HCT116 (cell line): ENCODE measurements at regions not wholly inside any gene's neighbourhood (a gene's known extent, or its start where the extent isn't known, plus 50 kb on each side); places are given as distances from the start of the nearest gene placed in this dataset.

ENCODE experiments used
- ATAC-seq: fragments of 200-7000 bp; cut with Tn5 transposase; 2 replicates; pipeline ENCODE4 v1.9.1; 2020; ENCODE audit warnings: mild to moderate bottlenecking, moderate library complexity
- BruUV-seq: library from RNA; stranded (reverse); fragments of 400-500 nt; replicated peaks from 2 replicates; lab custom pipeline; 2021; lab: Mats Ljungman, UMichigan
- CTCF ChIA-PET: fragments of 300-600 bp; sonication (Branson Sonifier 250); formaldehyde crosslinking; loops from one replicate; lab custom pipeline; 2021; ENCODE audit warnings: antibody characterized with exemption; lab: Charles Lee
- POLR2A ChIA-PET: fragments of 300-600, 350-600 bp; sonication (Branson Sonifier 250); formaldehyde crosslinking; loops from one replicate; lab custom pipeline; 2021; ENCODE audit warnings: antibody characterized with exemption; lab: Charles Lee
- RAD21 ChIA-PET, 2 experiments: fragments of 300-600 bp; sonication (Branson Sonifier 250); formaldehyde crosslinking; loops; one replicate each; lab custom pipeline; 2023; ENCODE audit warnings: low total read pairs in 2 of 2; ENCODE audit not compliant: uncharacterized antibody in 2 of 2, unreplicated experiment in 2 of 2, low non-redundant PET in 1 of 2; lab: Charles Lee
- DNase-seq: peaks from one replicate; pipeline ENCODE4 v3.0.0-alpha.2; 2010; ENCODE audit warnings: low read depth, low spot score
- H2AFZ ChIP-seq: fragments of 200-600 bp; shearing (Covaris generic), sonication (generic); 2 replicates; pipeline ENCODE4 v1.6.1; 2017; ENCODE audit warnings: low read depth, mixed run types, mixed read lengths, antibody characterized with exemption, low read length; ENCODE audit not compliant: poor library complexity, severe bottlenecking
- H3K27ac ChIP-seq: 2 replicates; pipeline ENCODE4 v1.5.1; 2012; ENCODE audit warnings: low read depth, low read length
- H3K27me3 ChIP-seq: fragments of 200-600 bp; sonication (generic); 2 replicates; pipeline ENCODE4 v1.6.1; 2016; ENCODE audit warnings: mixed run types, low read length, mixed read lengths; ENCODE audit not compliant: insufficient read depth
- H3K36me3 ChIP-seq, 2 experiments: fragments of 200-500 bp in 1 of 2; fragments of 200-600 bp in 1 of 2; sonication (Bioruptor generic) in 1 of 2; sonication (generic) in 1 of 2; 2 replicates each; pipeline versions ENCODE4 v1.5.1 to v1.6.1; 2014 to 2016; ENCODE audit warnings: low read length in 2 of 2, inconsistent platforms in 1 of 2, mixed read lengths in 1 of 2, mixed run types in 1 of 2; ENCODE audit not compliant: insufficient read depth in 2 of 2, control insufficient read depth in 1 of 2
- H3K4me1 ChIP-seq, 2 experiments: fragments of 200-600 bp in 1 of 2; sonication (generic) in 1 of 2; 2 replicates each; pipeline versions ENCODE4 v1.5.1 to v1.6.1; 2012 to 2017; ENCODE audit warnings: low read length in 2 of 2, inconsistent platforms in 1 of 2, mild to moderate bottlenecking in 1 of 2, mixed read lengths in 1 of 2, mixed run types in 1 of 2, moderate library complexity in 1 of 2; ENCODE audit not compliant: insufficient read depth in 2 of 2, control insufficient read depth in 1 of 2
- H3K4me2 ChIP-seq: fragments of 200-600 bp; sonication (generic); 2 replicates; pipeline ENCODE4 v1.6.1; 2017; ENCODE audit warnings: mixed run types, low read length, mixed read lengths
- H3K4me3 ChIP-seq, 2 experiments: fragments of 200-600 bp in 1 of 2; sonication (generic) in 1 of 2; replicated peaks in 1 of 2; 2 replicates each; pipeline ENCODE4 v1.5.1; 2011 to 2016; ENCODE audit warnings: low read length in 2 of 2, control low read depth in 1 of 2, low read depth in 1 of 2, mild to moderate bottlenecking in 1 of 2, mixed read lengths in 1 of 2, mixed run types in 1 of 2
- H3K79me2 ChIP-seq: fragments of 200-600 bp; sonication (generic); 2 replicates; pipeline ENCODE4 v1.6.1; 2017; ENCODE audit warnings: mild to moderate bottlenecking, mixed run types, low read length, moderate library complexity, mixed read lengths; ENCODE audit not compliant: insufficient read depth
- H3K9ac ChIP-seq: fragments of 200-600 bp; sonication (generic); 2 replicates; pipeline ENCODE4 v1.6.1; 2016; ENCODE audit warnings: low read length, mixed read lengths
- H3K9me2 ChIP-seq: fragments of 200-600 bp; sonication (generic), shearing (Covaris generic); 2 replicates; pipeline ENCODE4 v1.6.1; 2017; ENCODE audit warnings: mixed run types, mild to moderate bottlenecking, moderate library complexity; ENCODE audit not compliant: insufficient read depth
- H3K9me3 ChIP-seq, 2 experiments: fragments of 200-500 bp in 1 of 2; fragments of 200-600 bp in 1 of 2; sonication (Bioruptor generic) in 1 of 2; sonication (generic) in 1 of 2; 2 replicates each; pipeline ENCODE4 v1.6.1; 2014 to 2017; ENCODE audit warnings: low read length in 2 of 2, mixed read lengths in 2 of 2, inconsistent platforms in 1 of 2, low read depth in 1 of 2, mild to moderate bottlenecking in 1 of 2, mixed run types in 1 of 2, moderate library complexity in 1 of 2; ENCODE audit not compliant: control insufficient read depth in 1 of 2, insufficient read depth in 1 of 2
- H4K20me1 ChIP-seq: fragments of 200-600 bp; sonication (generic), shearing (Covaris generic); 2 replicates; pipeline ENCODE4 v1.6.1; 2017; ENCODE audit warnings: mixed run types, mild to moderate bottlenecking, moderate library complexity; ENCODE audit not compliant: insufficient read depth
- CBX3 ChIP-seq: IDR thresholded peaks from 2 replicates; pipeline ENCODE4 v1.6.1; 2012; ENCODE audit warnings: low read depth
- CEBPB ChIP-seq: IDR thresholded peaks from 2 replicates; pipeline ENCODE4 v1.6.1; 2012; ENCODE audit warnings: low read depth
- CTCF ChIP-seq, 3 experiments: fragments of 200-600 bp in 1 of 3; sonication (generic) in 1 of 3; IDR thresholded peaks in 2 of 3; conservative IDR thresholded peaks in 1 of 3; 2 replicates each; pipeline ENCODE4 v1.5.1; 2012 to 2017; ENCODE audit warnings: low read depth in 2 of 3, low read length in 2 of 3, antibody characterized with exemption in 1 of 3, borderline replicate concordance in 1 of 3, control low read depth in 1 of 3, mild to moderate bottlenecking in 1 of 3, mixed read lengths in 1 of 3, mixed run types in 1 of 3, moderate library complexity in 1 of 3; ENCODE audit not compliant: insufficient read depth in 1 of 3
- EGR1 ChIP-seq: IDR thresholded peaks from 2 replicates; pipeline ENCODE4 v1.6.1; 2012; ENCODE audit warnings: low read depth
- ELF1 ChIP-seq: IDR thresholded peaks from 2 replicates; pipeline ENCODE4 v1.6.1; 2012; ENCODE audit warnings: low read depth, borderline replicate concordance
- EZH2 ChIP-seq: fragments of 200-600 bp; sonication (generic); IDR thresholded peaks from 2 replicates; pipeline ENCODE4 v1.6.1; 2017; ENCODE audit warnings: antibody characterized with exemption, mixed run types
- JUND ChIP-seq: IDR thresholded peaks from 2 replicates; pipeline ENCODE4 v1.6.1; 2012
- POLR2A ChIP-seq: IDR thresholded peaks from 2 replicates; pipeline ENCODE4 v1.7.0; 2011; ENCODE audit warnings: borderline replicate concordance; ENCODE audit not compliant: insufficient read depth, insufficient read length; ENCODE audit errors: extremely low read depth
- RAD21 ChIP-seq: IDR thresholded peaks from 2 replicates; pipeline ENCODE4 v1.6.1; 2012; ENCODE audit warnings: low read depth, mild to moderate bottlenecking
- SIN3A ChIP-seq: IDR thresholded peaks from 2 replicates; pipeline ENCODE4 v1.6.1; 2012; ENCODE audit warnings: low read depth
- SP1 ChIP-seq: IDR thresholded peaks from 2 replicates; pipeline ENCODE4 v1.6.1; 2012; ENCODE audit warnings: low read depth
- SRF ChIP-seq: IDR thresholded peaks from 2 replicates; pipeline ENCODE4 v1.6.1; 2012; ENCODE audit warnings: low read depth
- TCF7L2 ChIP-seq: IDR thresholded peaks from 2 replicates; pipeline ENCODE4 v1.7.0; 2011; ENCODE audit warnings: borderline replicate concordance, inconsistent platforms; ENCODE audit not compliant: insufficient read depth, insufficient read length; ENCODE audit errors: extremely low read depth
- ZFX ChIP-seq: fragments of 450-650 bp; IDR thresholded peaks from 2 replicates; pipeline ENCODE4 v1.6.1; 2017
- intact Hi-C: fragments of 100-400 bp; cut with micrococcal nuclease; formaldehyde crosslinking; loops from 2 replicates; pipeline ENCODE4 v1.10.0; 2022
- TF ChIP-seq, protein P1 (sequence below): IDR thresholded peaks from 2 replicates; pipeline ENCODE4 v1.6.1; 2011; ENCODE audit warnings: mild to moderate bottlenecking, low read length, moderate library complexity; ENCODE audit not compliant: insufficient replicate concordance; ENCODE audit errors: extremely low read depth
- TF ChIP-seq, protein P2 (sequence below): IDR thresholded peaks from 2 replicates; pipeline ENCODE4 v1.6.1; 2012

DNA sequence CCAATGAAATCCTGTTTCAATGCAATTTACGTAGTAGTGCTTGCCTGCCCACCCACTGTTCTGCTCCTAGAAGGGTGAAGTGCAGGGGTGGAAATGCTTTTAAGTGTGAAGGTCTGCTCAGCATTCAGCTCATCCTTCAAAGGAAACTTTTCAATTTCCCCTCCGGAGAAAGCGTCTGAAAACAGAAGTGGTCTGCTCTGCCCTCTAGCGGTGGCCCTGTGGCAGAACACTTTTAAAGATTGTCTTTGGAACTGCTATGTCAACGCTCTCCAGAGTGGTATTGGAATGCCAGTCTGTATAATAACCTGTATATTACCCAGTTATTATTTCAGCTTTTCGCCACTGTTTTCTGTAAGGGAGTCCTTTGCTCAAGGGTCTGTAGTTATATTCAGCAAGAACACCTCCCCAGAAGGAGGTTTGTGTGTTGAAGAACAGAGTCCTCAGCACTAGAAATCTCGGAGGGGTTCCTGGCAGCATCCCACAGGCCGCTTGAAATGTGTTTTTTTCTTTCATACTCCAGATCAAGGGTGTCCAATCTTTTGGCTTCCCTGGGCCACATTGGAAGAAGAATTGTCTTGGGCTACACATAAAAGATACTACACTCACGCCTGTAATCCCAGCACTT is 63.1 kb upstream of the KLHL31 start:
- peak overlapping the region; percentile 66 for H2AFZ ChIP-seq
- ChIA-PET POLR2A (interaction anchor here (0.8 to 1.2 kb wide), 4 partner anchors 65 to 235 kb away, joined by 3 to 5 read pairs (median 3); no protein-coding TSS in a partner anchor), CTCF (interaction anchor here (0.7 to 13.5 kb wide), 24 partner anchors 9 to 1444 kb away, joined by 3 to 227 read pairs (median 3); partner anchors contain the start of genes GCLC and LRRC1), RAD21 (interaction anchor here (0.6 to 1.8 kb wide), 5 partner anchors 66 to 235 kb away, joined by 3 to 8 read pairs (median 3); partner anchors contain the start of gene LRRC1 (in 1 of the 2))
- no peaks in the 10 kb centered on the region for H3K79me2 ChIP-seq
- no peaks in the 10 kb centered on the region for H3K36me3 ChIP-seq
- ATAC-seq (peak; percentile 73), DNase-seq (no peak)
- no peaks in the 10 kb centered on the region for H4K20me1 ChIP-seq
- peaks cover 37 to 41% of the 10 kb centered on the region in 2 experiments for H3K4me1 ChIP-seq
- H3K27me3 ChIP-seq = no peaks in the 10 kb centered on the region
- H3K9me3 ChIP-seq = no peaks in the 10 kb centered on the region
- H3K9me2 ChIP-seq = no peaks in the 10 kb centered on the region
- TF ChIP-seq RAD21 (peak; percentile 73), CBX3 (no peak), CTCF (IDR thresholded peaks at IDR 0.05 in 2 of 3, conservative IDR thresholded peaks at IDR 0.05 in 1 of 3; ENCODE audit: borderline replicate concordance in 1 of 3, insufficient read depth in 1 of 3, low read depth in 2 of 3, low read length in 2 of 3) (peak; percentile 71 to 92 (median 87); a peak in 5 of 6 replicates)
- H3K4me3 ChIP-seq = no peak overlapping the region
- peak overlapping the region; percentile 46 for H3K4me2 ChIP-seq
- BruUV-seq = no TSS peak
- H3K27ac ChIP-seq = no peak overlapping the region
- H3K9ac ChIP-seq = no peak overlapping the region
- intact Hi-C loops = loop anchor here (1.0 to 5.0 kb wide), 3 partner anchors 228 to 556 kb away; no protein-coding TSS in a partner anchor

DNA sequence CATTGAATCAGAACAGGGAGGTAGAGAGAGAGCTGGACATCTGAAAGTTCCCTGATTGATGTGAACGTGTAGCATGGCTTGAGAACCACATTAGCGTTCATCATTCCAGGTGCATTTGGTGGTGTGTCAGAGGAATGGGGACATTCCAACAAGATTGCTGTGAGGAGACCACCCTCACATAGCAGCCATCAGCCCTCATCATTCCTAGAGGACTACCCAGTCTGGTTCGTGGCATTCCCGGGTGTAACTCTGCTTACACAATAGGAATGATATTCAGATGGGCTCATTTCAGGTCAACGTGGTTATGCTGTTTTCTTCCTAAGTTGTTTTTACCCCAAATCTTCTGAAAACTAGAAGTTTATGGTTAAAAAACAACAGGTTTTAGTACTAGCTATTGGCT is 62.2 kb upstream of the KLHL31 start:
- H4K20me1 ChIP-seq = no peaks in the 10 kb centered on the region
- DNase-seq (no peak), ATAC-seq (no peak)
- H3K4me2 ChIP-seq = no peak overlapping the region
- RAD21 ChIA-PET = interaction anchor here in 1 of 2 experiments (1.8 kb wide), 1 partner anchor 235 kb away, joined by 8 read pairs; no protein-coding TSS in a partner anchor
- no peaks in the 10 kb centered on the region for H3K27me3 ChIP-seq
- no peaks in the 10 kb centered on the region for H3K79me2 ChIP-seq
- BruUV-seq = no TSS peak
- no peak overlapping the region for H2AFZ ChIP-seq
- POLR2A ChIA-PET = interaction anchor here (0.8 to 1.2 kb wide), 2 partner anchors 76 to 180 kb away, joined by 3 read pairs; no protein-coding TSS in a partner anchor
- no peak overlapping the region for H3K4me3 ChIP-seq
- no peaks in the 10 kb centered on the region for H3K36me3 ChIP-seq
- CTCF ChIA-PET = interaction anchor here (0.7 to 13.5 kb wide), 17 partner anchors 8 to 1443 kb away, joined by 3 to 227 read pairs (median 4); partner anchors contain the start of genes GCLC and LRRC1
- H3K9me2 ChIP-seq = no peaks in the 10 kb centered on the region
- no peak overlapping the region for H3K9ac ChIP-seq
- intact Hi-C loops = loop anchor here (1.0 to 5.0 kb wide), 3 partner anchors 229 to 555 kb away; no protein-coding TSS in a partner anchor
- H3K4me1 ChIP-seq = peaks cover 27 to 32% of the 10 kb centered on the region in 2 experiments
- H3K27ac ChIP-seq = no peak overlapping the region
- no peaks in the 10 kb centered on the region for H3K9me3 ChIP-seq
- TF ChIP-seq RAD21 = no peak
- TF ChIP-seq, protein P1, sequence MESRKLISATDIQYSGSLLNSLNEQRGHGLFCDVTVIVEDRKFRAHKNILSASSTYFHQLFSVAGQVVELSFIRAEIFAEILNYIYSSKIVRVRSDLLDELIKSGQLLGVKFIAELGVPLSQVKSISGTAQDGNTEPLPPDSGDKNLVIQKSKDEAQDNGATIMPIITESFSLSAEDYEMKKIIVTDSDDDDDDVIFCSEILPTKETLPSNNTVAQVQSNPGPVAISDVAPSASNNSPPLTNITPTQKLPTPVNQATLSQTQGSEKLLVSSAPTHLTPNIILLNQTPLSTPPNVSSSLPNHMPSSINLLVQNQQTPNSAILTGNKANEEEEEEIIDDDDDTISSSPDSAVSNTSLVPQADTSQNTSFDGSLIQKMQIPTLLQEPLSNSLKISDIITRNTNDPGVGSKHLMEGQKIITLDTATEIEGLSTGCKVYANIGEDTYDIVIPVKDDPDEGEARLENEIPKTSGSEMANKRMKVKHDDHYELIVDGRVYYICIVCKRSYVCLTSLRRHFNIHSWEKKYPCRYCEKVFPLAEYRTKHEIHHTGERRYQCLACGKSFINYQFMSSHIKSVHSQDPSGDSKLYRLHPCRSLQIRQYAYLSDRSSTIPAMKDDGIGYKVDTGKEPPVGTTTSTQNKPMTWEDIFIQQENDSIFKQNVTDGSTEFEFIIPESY = no peak
- TF ChIP-seq SRF = no peak
- TF ChIP-seq, protein P2, sequence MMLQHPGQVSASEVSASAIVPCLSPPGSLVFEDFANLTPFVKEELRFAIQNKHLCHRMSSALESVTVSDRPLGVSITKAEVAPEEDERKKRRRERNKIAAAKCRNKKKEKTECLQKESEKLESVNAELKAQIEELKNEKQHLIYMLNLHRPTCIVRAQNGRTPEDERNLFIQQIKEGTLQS = no peak
- no peak for TF ChIP-seq EGR1
- no peak for TF ChIP-seq EZH2
- no peak for TF ChIP-seq SIN3A
- TF ChIP-seq ELF1 = no peak
- no peak for TF ChIP-seq ZFX
- TF ChIP-seq JUND = no peak
- TF ChIP-seq CEBPB = no peak
- no peak for TF ChIP-seq SP1
- TF ChIP-seq POLR2A = no peak
- TF ChIP-seq TCF7L2 = no peak
